Endodermal cell (in vitro differentiated cells): ENCODE measurements at regions not wholly inside any gene's neighbourhood (a gene's known extent, or its start where the extent isn't known, plus 50 kb on each side); places are given as distances from the start of the nearest gene placed in this dataset.

Experiments
- DNase-seq: peaks from one replicate; pipeline ENCODE4 v3.0.0-alpha.2; 2017
- H3K27ac ChIP-seq: 2 replicates; pipeline ENCODE4 v1.5.1; 2013; ENCODE audit warnings: mild to moderate bottlenecking, low read depth, low read length, moderate library complexity
- H3K27me3 ChIP-seq: 2 replicates; pipeline ENCODE4 v1.6.1; 2013; ENCODE audit warnings: mild to moderate bottlenecking, low read length, moderate library complexity; ENCODE audit not compliant: insufficient read depth, control insufficient read depth, poor library complexity, severe bottlenecking
- H3K36me3 ChIP-seq: 2 replicates; pipeline ENCODE4 v1.7.0; 2013; ENCODE audit warnings: mild to moderate bottlenecking, low read length, moderate library complexity; ENCODE audit not compliant: control insufficient read depth, insufficient read depth
- H3K4me1 ChIP-seq: one replicate; pipeline ENCODE4 v1.7.0; 2013; ENCODE audit warnings: low read length; ENCODE audit not compliant: control insufficient read depth, insufficient read depth
- H3K4me3 ChIP-seq: 2 replicates; pipeline ENCODE4 v1.5.1; 2013; ENCODE audit warnings: mild to moderate bottlenecking, low read length, moderate library complexity
- H3K9ac ChIP-seq: 2 replicates; pipeline ENCODE4 v1.6.1; 2013; ENCODE audit warnings: mild to moderate bottlenecking, low read length, moderate library complexity; ENCODE audit not compliant: poor library complexity, severe bottlenecking; ENCODE audit errors: extremely low read depth
- H3K9me3 ChIP-seq: 2 replicates; pipeline ENCODE4 v1.6.1; 2013; ENCODE audit warnings: mild to moderate bottlenecking, low read length, moderate library complexity; ENCODE audit not compliant: control insufficient read depth
- H3K27ac Mint-ChIP-seq: 2 replicates; pipeline ENCODE4 v1.8.0; 2020; ENCODE audit warnings: mixed read lengths
- H3K27me3 Mint-ChIP-seq: 2 replicates; pipeline ENCODE4 v1.8.0; 2021; ENCODE audit warnings: mild to moderate bottlenecking, mixed read lengths; ENCODE audit not compliant: insufficient read depth
- H3K36me3 Mint-ChIP-seq: 2 replicates; pipeline ENCODE4 v1.8.0; 2020; ENCODE audit warnings: low read depth, mixed read lengths
- H3K4me1 Mint-ChIP-seq: 2 replicates; pipeline ENCODE4 v1.8.0; 2020; ENCODE audit warnings: mixed read lengths
- H3K4me3 Mint-ChIP-seq: 2 replicates; pipeline ENCODE4 v1.8.0; 2020; ENCODE audit warnings: mild to moderate bottlenecking, moderate library complexity, mixed read lengths
- H3K9me3 Mint-ChIP-seq: 2 replicates; pipeline ENCODE4 v1.8.0; 2020; ENCODE audit warnings: mild to moderate bottlenecking, mixed read lengths
- WGBS, 2 experiments: methylation state at CpG; one replicate each; pipeline versions ENCODE4 v1.1.5 to v1.1.7; 2013; ENCODE audit warnings: missing lambda C conversion rate in 2 of 2, mixed read lengths in 1 of 2; ENCODE audit not compliant: insufficient coverage in 1 of 2, insufficient read length in 1 of 2; 5-methylcytosine and 5-hydroxymethylcytosine counted together
- TF ChIP-seq, protein P1 (sequence below): fragments of 200-600 bp; sonication (generic); conservative IDR thresholded peaks from 2 replicates; pipeline ENCODE4 v1.5.0; 2021; ENCODE audit warnings: antibody characterized with exemption, mild to moderate bottlenecking

DNA sequence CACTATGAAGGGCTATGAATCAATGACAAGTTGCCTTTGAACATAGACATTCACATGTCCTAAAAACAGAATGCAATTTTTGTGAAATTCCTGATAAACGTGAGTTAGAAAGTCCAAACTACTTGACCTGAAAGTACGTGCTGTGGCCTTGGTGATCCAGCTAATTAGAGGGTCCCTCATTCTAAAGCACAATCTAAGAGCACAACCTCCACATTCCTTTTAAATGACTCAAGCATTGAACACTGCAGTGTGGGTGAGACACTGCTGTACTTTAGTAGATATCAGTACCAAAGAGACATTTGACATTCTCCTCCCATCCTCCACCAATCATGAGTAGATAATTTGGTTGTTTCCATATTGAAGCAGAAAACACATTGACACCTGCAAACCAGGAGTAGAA lies 73.5 kb downstream of the FAM47B start:
- Histone ChIP-seq H3K27me3 (no peaks in the 10 kb centered on the region), H3K9me3 (peaks cover 27% of the 10 kb centered on the region), H3K36me3 (no peaks in the 10 kb centered on the region), H3K4me3 (no peak overlapping the region), H3K9ac (no peak overlapping the region), H3K27ac (no peak overlapping the region), H3K4me1 (peaks cover 5% of the 10 kb centered on the region)
- no peaks in the 10 kb centered on the region for H3K36me3 Mint-ChIP-seq
- peaks cover 14% of the 10 kb centered on the region for H3K4me1 Mint-ChIP-seq
- peaks cover 51% of the 10 kb centered on the region for H3K9me3 Mint-ChIP-seq
- H3K4me3 Mint-ChIP-seq, result no peak overlapping the region
- no peak for DNase-seq
- WGBS, 2 experiments, result 84% methylated on average over 2 of the region's 2 CpGs; no CpG with 5 or more reads in 1 of the 2 experiments
- H3K27ac Mint-ChIP-seq, result no peak overlapping the region
- TF ChIP-seq, protein P1, sequence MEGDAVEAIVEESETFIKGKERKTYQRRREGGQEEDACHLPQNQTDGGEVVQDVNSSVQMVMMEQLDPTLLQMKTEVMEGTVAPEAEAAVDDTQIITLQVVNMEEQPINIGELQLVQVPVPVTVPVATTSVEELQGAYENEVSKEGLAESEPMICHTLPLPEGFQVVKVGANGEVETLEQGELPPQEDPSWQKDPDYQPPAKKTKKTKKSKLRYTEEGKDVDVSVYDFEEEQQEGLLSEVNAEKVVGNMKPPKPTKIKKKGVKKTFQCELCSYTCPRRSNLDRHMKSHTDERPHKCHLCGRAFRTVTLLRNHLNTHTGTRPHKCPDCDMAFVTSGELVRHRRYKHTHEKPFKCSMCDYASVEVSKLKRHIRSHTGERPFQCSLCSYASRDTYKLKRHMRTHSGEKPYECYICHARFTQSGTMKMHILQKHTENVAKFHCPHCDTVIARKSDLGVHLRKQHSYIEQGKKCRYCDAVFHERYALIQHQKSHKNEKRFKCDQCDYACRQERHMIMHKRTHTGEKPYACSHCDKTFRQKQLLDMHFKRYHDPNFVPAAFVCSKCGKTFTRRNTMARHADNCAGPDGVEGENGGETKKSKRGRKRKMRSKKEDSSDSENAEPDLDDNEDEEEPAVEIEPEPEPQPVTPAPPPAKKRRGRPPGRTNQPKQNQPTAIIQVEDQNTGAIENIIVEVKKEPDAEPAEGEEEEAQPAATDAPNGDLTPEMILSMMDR, result no peak
- H3K27me3 Mint-ChIP-seq, result no peaks in the 10 kb centered on the region

DNA sequence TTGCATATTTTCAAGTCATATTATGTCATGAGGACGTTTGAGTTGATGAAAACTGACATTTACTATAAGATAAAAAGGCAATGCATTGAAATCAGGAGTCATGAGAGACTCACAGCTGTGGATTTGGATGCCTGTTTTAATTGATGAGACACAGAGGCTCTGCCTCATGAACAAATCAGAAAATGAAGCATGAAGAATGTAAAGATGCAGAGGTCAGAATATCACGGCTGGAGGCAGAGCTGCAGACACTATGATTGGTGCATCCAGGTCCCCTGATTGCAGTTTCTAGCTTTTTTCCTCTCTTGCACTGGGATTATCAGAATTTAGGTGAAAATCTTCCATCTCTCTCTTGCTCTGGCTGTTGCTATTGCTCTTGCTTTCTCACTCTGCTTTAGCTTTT lies 74.7 kb downstream of the FAM47B start:
- Mint-ChIP-seq H3K9me3 (peaks cover 44% of the 10 kb centered on the region), H3K27ac (no peak overlapping the region), H3K4me1 (peaks cover 18% of the 10 kb centered on the region), H3K4me3 (no peak overlapping the region), H3K27me3 (no peaks in the 10 kb centered on the region), H3K36me3 (no peaks in the 10 kb centered on the region)
- TF ChIP-seq, protein P1, result no peak
- H3K9ac ChIP-seq, result no peak overlapping the region
- no peak overlapping the region for H3K4me3 ChIP-seq
- 62% methylated on average over 2 of the region's 2 CpGs; no CpG with 5 or more reads in 1 of the 2 experiments for WGBS, 2 experiments
- no peak overlapping the region for H3K27ac ChIP-seq
- no peaks in the 10 kb centered on the region for H3K27me3 ChIP-seq
- H3K9me3 ChIP-seq, result peaks cover 27% of the 10 kb centered on the region
- no peaks in the 10 kb centered on the region for H3K36me3 ChIP-seq
- DNase-seq, result no peak
- H3K4me1 ChIP-seq, result peaks cover 5% of the 10 kb centered on the region

DNA sequence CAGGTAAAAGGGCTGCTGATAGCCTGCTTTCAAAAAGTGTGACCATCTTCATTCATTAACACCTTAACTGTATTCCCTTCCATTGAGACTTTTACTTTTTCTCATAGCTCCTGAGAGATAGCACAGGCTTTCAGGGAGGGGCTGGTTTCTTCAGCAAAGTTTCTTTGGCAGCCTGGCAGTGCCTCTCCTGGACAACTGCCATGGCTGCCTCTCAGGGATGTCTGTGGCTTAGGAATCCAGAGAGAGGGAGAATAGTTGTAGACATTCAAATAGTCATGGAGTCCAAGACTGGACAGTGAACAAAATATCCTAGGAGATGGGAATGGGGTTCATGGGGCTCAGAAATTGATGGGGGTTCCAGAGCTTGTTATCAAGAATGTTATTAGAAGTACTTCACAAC lies 81.1 kb downstream of the FAM47B start:
- TF ChIP-seq, protein P1, result no peak
- no peak overlapping the region for H3K9ac ChIP-seq
- Mint-ChIP-seq H3K4me1 (peaks cover 19% of the 10 kb centered on the region), H3K27me3 (no peaks in the 10 kb centered on the region), H3K4me3 (no peak overlapping the region), H3K27ac (no peak overlapping the region), H3K36me3 (no peaks in the 10 kb centered on the region), H3K9me3 (peaks cover 41% of the 10 kb centered on the region)
- H3K4me1 ChIP-seq, result no peaks in the 10 kb centered on the region
- no peaks in the 10 kb centered on the region for H3K27me3 ChIP-seq
- H3K9me3 ChIP-seq, result no peaks in the 10 kb centered on the region
- no peak overlapping the region for H3K27ac ChIP-seq
- no peak overlapping the region for H3K4me3 ChIP-seq
- no peaks in the 10 kb centered on the region for H3K36me3 ChIP-seq
- no peak for DNase-seq
